ENCODE measurements at regions not wholly inside any gene's neighbourhood (a gene's known extent, or its start where the extent isn't known, plus 50 kb on each side); places are given as distances from the start of the nearest gene placed in this dataset.
"Not testable (repeated sequence)": the region's sequence is repeated elsewhere in the genome, so short reads cannot be mapped to it uniquely, and the experiment has no call there.

DNA sequence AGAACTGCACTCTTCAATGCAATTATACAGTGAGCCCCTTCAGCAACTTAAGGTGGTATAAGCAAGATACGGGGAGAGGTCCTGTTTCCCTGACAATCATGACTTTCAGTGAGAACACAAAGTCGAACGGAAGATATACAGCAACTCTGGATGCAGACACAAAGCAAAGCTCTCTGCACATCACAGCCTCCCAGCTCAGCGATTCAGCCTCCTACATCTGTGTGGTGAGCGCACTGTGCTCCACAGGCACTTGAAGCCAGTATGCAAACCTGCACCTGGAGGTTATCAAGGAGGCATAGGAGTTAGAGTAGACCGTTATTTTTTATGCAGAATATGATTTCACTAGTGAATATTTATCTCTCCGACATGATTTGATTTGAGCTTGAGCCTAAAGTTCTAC is 152.2 kb upstream of the OR4E1 start:
- DNase-seq (ENCODE audit: low read depth): no peak

DNA sequence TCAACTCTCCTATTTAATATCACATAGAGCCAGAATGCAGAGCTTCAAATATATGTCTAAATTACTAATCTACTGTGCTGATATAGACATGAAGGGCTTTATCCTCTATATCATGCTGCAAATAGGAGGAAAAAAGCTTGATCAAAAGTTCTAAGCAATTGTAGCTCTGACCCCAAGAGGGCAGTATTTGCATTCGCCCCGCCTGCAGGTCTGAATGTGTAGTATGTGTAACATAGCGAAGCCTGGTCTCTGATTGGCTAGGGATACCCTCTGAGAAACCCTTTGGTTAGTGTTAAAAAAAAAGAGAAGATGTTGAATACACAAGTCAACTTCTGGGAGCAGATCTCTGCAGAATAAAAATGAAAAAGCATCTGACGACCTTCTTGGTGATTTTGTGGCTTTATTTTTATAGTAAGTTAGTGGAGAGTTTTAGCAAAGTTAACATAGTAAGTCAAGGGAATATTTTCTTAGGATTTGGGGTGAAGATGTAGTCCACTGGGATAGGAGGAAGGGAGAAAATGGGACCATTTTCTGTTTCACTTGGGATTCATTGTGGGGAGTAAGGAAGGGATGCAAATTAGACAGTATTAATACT is 151.6 kb upstream of the OR4E1 start:
- DNase-seq (ENCODE audit: low read depth): no peak

- DNase-seq (ENCODE audit: low read depth): no peak
Measured at GRCh38 chr14:21822109-21822508, 148.5 kb upstream of the OR4E1 start.

DNA sequence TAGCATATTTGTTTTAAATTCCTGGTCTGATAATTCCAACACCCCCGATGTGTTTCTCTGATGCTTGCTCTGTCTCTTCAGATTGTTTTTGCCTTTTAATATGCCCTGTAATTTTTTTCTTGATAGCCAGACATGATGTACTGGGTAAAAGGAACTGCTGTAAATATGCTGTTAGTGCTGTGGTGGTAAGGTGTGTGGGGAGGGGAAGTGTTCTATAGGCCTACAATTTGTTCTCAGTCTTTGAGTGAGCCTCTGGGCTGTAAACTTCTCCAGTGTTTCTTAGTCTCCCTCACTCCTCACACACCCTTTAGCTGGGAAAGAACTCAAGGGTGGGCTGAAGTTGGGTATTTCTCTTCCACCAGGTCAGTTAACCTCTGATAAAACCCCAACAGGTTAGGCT is 147.0 kb upstream of the OR4E1 start:
- no peak for DNase-seq (ENCODE audit: low read depth)

DNA sequence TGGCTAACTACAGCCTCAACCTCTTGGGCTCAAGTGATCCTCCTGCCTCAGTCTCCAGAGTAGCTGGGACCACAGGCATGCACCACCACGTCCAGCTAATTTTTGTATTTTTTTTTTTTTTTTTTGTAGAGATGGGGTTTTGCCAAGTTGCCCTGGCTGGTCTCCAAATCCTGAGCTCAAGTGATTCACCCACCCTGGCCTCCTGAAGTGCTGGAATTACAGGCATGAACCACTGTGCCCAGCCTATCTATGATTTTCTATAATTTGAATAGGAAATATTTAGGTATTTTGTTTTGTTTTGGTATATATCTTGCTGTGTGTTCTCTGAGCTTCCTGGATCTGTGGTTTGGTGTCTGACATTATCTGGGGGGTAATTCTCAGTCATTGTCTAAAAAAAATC is 146.3 kb upstream of the OR4E1 start:
- DNase-seq (ENCODE audit: low read depth): not testable (repeated sequence)

DNA sequence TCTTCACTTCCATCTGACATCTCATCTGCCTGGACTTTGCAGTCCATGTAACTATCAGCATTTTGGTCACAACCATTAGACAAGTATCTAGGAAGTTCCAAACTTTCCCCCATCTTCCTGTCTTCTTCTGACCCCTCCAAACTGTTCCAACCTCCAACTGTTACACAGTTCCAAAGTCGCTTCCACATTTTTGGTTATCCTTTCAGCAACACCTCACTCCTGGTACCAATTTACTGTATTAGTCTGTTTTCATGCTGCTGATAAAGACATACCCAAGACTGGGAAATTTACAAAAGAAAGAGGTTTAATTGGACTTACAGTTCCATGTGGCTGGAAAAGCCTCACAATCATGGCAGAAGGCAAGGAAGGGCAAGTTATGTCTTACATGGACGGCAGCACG is 143.4 kb upstream of the OR4E1 start:
- not testable (repeated sequence) for DNase-seq (ENCODE audit: low read depth)

DNA sequence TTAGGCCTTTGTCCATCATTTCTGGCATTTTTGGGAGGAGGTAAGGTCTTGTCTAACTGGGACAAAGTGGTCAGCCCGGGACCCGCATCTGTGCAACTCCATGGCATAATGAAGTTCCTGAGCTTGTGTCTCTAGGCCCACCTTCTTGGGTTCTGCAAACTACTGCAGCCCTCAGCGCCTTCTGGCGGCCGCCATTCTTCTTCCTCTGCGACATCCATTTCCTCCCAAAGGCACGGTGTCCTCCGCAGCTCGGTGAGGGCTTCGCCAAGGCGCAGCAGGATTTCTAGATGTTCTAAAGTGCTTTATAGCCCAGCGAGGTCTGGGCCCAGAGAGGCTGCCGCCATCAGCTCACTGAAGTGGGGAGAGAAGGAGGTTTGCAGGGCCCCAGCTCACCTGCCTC is 134.4 kb upstream of the OR4E1 start:
- no peak for DNase-seq (ENCODE audit: low read depth)

- no peak for DNase-seq (ENCODE audit: low read depth)
Measured at GRCh38 chr14:21804981-21805380, 131.4 kb upstream of the OR4E1 start.

GRCh38 chr14:21802441-21802840 is 128.8 kb upstream of the OR4E1 start:
- no peak for DNase-seq (ENCODE audit: low read depth)

GRCh38 chr14:21796916-21797315 is 123.3 kb upstream of the OR4E1 start:
- no peak for DNase-seq (ENCODE audit: low read depth)

DNA sequence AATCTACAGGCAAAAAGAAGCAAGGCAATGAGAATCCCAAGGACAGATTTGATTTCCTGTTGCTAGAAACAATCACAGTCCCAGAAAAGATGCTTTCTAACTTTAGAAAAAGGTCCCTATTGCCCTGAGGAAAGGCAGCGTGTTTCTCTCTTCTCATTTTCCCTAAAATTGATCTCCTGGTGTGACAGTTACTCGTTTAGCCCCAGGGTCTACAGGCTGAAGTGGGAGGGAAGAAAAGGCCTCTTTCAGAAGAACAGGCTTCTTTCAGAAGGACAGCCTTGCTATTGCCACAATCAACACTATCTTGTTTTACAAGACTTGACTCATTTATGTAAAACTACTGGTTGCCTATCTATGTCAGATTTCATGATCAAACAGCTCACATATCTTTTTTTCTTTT is 121.8 kb upstream of the OR4E1 start:
- DNase-seq (ENCODE audit: low read depth): no peak

- no peak for DNase-seq (ENCODE audit: low read depth)
Measured at GRCh38 chr14:21791749-21792148, 118.1 kb upstream of the OR4E1 start.

DNA sequence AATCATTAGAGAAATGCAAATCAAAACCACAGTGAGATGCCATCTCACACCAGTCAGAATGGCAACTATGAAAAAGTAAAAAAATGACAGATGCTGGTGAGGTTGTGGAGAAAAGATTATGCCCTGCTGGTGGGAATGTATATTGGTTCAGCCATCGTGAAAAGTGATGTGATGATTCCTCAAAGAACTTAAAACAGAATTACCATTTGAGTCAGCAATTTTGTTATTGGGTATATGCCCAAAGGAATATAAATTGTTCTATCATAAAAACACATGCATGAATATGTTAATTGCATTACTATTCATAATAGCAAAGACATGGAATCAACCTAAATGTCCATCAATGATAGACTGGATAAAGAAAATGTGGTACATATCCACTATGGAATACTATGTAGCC is 115.1 kb upstream of the OR4E1 start:
- DNase-seq (ENCODE audit: low read depth): not testable (repeated sequence)

- DNase-seq (ENCODE audit: low read depth): not testable (repeated sequence)
Measured at GRCh38 chr14:21787242-21787641, 113.6 kb upstream of the OR4E1 start.

DNA sequence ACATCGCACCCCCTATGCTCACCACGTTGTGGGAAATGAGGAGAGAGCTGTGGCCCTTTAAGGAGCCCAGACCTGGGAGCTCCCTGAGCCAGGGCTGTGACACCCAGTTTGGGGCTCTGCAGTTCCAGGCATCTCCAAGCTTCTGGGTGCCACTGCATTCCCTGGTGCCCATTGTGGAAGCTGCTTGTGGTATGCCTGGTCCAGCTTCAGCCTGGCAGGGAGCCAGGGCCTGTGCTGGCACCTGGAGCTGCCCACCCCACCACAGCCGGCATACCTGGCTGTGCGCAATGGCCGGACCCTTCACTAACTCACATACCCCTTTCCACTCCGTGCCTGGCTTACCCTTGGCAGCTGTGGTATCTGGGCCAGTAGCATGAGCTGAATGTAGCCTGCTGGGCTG is 107.9 kb upstream of the OR4E1 start:
- DNase-seq (ENCODE audit: low read depth): no peak

- no peak for DNase-seq (ENCODE audit: low read depth)
Measured at GRCh38 chr14:21780429-21781084, 106.9 kb upstream of the OR4E1 start.

GRCh38 chr14:21771671-21772070 is 98.1 kb upstream of the OR4E1 start:
- DNase-seq (ENCODE audit: low read depth): no peak

DNA sequence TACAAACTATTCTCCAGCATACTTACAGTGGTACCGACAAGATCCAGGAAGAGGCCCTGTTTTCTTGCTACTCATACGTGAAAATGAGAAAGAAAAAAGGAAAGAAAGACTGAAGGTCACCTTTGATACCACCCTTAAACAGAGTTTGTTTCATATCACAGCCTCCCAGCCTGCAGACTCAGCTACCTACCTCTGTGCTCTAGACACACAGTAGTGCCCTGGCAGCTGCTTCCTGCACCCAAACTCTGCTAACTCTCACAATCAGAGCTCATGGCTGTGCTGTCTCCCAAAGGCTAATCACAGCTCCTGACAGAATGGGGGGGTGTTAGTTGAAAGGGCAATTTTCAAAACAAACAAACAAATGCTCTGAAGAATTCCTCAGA is 95.2 kb upstream of the OR4E1 start:
- no peak for DNase-seq (ENCODE audit: low read depth)

DNA sequence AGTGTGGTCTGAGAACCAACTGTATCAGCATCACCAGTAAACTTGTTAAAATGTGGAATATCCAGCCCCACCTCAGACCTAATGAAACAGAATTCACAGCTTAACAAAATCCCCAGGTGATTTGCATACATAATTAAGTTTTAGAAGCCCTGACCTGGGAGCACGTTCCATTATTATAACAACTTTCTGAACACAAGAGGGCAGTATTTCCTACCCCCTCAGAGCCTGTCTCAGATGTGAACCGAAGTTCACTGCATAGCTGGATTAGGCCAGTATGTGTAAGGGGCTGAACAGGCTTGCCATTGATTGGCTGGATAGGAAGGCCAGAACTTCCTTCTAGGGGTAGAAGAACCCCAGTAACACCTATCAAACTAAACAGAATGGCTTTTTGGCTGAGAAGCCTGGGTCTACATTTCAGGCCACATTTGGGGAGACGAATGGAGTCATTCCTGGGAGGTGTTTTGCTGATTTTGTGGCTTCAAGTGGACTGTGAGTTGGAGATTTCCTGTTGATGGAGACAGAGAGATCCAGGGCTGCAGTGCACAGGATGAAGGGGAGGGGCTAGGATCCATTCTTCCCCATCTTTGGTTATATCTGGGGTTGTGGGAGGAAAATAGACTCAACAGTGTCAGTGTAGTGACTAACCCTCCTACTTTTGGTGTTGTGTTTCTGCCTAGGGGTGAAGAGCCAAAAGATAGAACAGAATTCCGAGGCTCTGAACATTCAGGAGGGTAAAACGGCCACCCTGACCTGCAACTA is 94.7 kb upstream of the OR4E1 start:
- DNase-seq (ENCODE audit: low read depth): no peak

DNA sequence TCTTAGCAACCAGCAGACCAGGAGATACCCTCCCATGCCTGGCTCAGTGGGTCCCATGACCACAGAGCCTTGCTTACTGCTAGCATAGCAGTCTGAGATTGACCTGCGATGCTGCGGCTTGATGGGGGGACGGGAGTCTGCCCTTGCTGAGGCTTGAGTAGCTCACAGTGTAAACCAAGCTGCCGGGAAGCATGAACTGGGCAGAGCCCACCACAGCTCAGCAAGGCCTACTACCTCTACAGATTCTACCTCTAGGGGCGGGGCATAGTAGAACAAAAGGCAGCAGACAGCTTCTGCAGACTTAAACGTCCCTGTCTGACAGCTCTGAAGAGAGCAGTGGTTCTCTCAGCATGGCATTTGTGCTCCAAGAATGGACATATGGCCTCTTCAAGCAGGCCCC is 86.7 kb upstream of the OR4E1 start:
- not testable (repeated sequence) for DNase-seq (ENCODE audit: low read depth)

- DNase-seq (ENCODE audit: low read depth): no peak
Measured at GRCh38 chr14:21749306-21749868, 75.8 kb upstream of the OR4E1 start.

- DNase-seq (ENCODE audit: low read depth): peak; percentile 5
Measured at GRCh38 chr14:21748869-21749303, 75.3 kb upstream of the OR4E1 start.

- DNase-seq (ENCODE audit: low read depth): no peak
Measured at GRCh38 chr14:21735639-21736307, 62.2 kb upstream of the OR4E1 start.

Data from EH (cell line).